K562 (cell line): ENCODE measurements at regions not wholly inside any gene's neighbourhood (a gene's known extent, or its start where the extent isn't known, plus 50 kb on each side); places are given as distances from the start of the nearest gene placed in this dataset.

ENCODE experiments used
- ATAC-seq: fragments of 200-7000 bp; cut with Tn5 transposase; 3 replicates; pipeline ENCODE4 v1.9.1; 2020; ENCODE audit warnings: moderate library complexity
- BruUV-seq: library from RNA; stranded (reverse); fragments of 400-500 nt; replicated peaks from 2 replicates; lab custom pipeline; 2021; lab: Mats Ljungman, UMichigan
- CTCF ChIA-PET: fragments of 300-600 bp; formaldehyde crosslinking; extraction: SDS; loops from one replicate; lab custom pipeline; 2021; ENCODE audit warnings: low intra/inter-chr PET ratio; lab: Yijun Ruan, JAX
- POLR2A ChIA-PET: fragments of 300-600, 350-650 bp; sonication (Branson Sonifier 250); formaldehyde crosslinking; extraction: SDS; loops from one replicate; lab custom pipeline; 2021; ENCODE audit warnings: antibody characterized with exemption, inconsistent platforms; lab: Yijun Ruan, JAX
- DNase-seq, 4 experiments: peaks; one replicate each; pipeline versions ENCODE4 v3.0.0 to v3.0.0-alpha.2; 2011 to 2018; ENCODE audit warnings: low spot score in 3 of 4, mixed read lengths in 3 of 4; ENCODE audit errors: extremely low read depth in 1 of 4
- FAIRE-seq: peaks from 2 replicates; lab custom pipeline; 2011; peaks lifted over from hg19 to GRCh38; lab: Jason Lieb, UNC
- H2AFZ ChIP-seq: 2 replicates; pipeline ENCODE4 v1.6.0; 2011; ENCODE audit warnings: low read depth, low read length, control low read depth, inconsistent platforms
- H3K27ac ChIP-seq: fragments of 200-600 bp; 3 replicates; pipeline ENCODE4 v1.8.0; 2011; ENCODE audit warnings: low read depth, mild to moderate bottlenecking, control low read depth, inconsistent platforms, low read length, moderate library complexity, mixed read lengths; ENCODE audit errors: extremely low read depth
- H3K27me3 ChIP-seq, 2 experiments: fragments of 300-600 bp in 1 of 2; 2 replicates in 1 of 2; 3 replicates in 1 of 2; pipeline versions ENCODE4 v1.6.0 to v1.8.0; 2011; ENCODE audit warnings: inconsistent platforms in 2 of 2, low read length in 2 of 2, mild to moderate bottlenecking in 1 of 2, mixed read lengths in 1 of 2, moderate library complexity in 1 of 2; ENCODE audit not compliant: control insufficient read depth in 2 of 2, insufficient read depth in 2 of 2
- H3K36me3 ChIP-seq: fragments of 300-600 bp; 3 replicates; pipeline ENCODE4 v1.8.0; 2011; ENCODE audit warnings: mild to moderate bottlenecking, low read length, inconsistent platforms; ENCODE audit not compliant: control insufficient read depth, insufficient read depth
- H3K4me1 ChIP-seq, 2 experiments: fragments of 200-600 bp in 1 of 2; replicated peaks in 1 of 2; 2 replicates in 1 of 2; 3 replicates in 1 of 2; pipeline versions ENCODE4 v1.5.1 to v1.8.0; 2011; ENCODE audit warnings: inconsistent platforms in 2 of 2, low read length in 2 of 2, mild to moderate bottlenecking in 1 of 2, mixed read lengths in 1 of 2, moderate library complexity in 1 of 2; ENCODE audit not compliant: control insufficient read depth in 2 of 2, insufficient read depth in 2 of 2
- H3K4me2 ChIP-seq: 2 replicates; pipeline ENCODE4 v1.6.1; 2011; ENCODE audit warnings: low read length, control low read depth, inconsistent platforms, mixed read lengths; ENCODE audit not compliant: insufficient read depth
- H3K4me3 ChIP-seq: fragments of 200-600 bp; sonication (generic), shearing (Covaris generic); 2 replicates; pipeline ENCODE4 v1.5.1; 2016; ENCODE audit warnings: control low read depth, inconsistent platforms
- H3K79me2 ChIP-seq: fragments of 200-600 bp; 3 replicates; pipeline ENCODE4 v1.8.0; 2011; ENCODE audit warnings: low read length, inconsistent platforms; ENCODE audit not compliant: control insufficient read depth, insufficient read depth
- H3K9ac ChIP-seq, 2 experiments: 2 replicates each; pipeline versions ENCODE4 v1.6.0 to v1.6.1; 2011; ENCODE audit warnings: low read depth in 2 of 2, low read length in 2 of 2, control low read depth in 1 of 2, inconsistent platforms in 1 of 2, mild to moderate bottlenecking in 1 of 2, mixed read lengths in 1 of 2; ENCODE audit not compliant: insufficient read depth in 1 of 2
- H3K9me1 ChIP-seq: one replicate; pipeline ENCODE4 v1.6.0; 2011; ENCODE audit warnings: inconsistent platforms, mild to moderate bottlenecking, low read length, moderate library complexity; ENCODE audit not compliant: control insufficient read depth, insufficient read depth
- H3K9me3 ChIP-seq: replicated peaks from 2 replicates; pipeline ENCODE4 v1.5.1; 2011; ENCODE audit warnings: low read depth, low read length, inconsistent platforms; ENCODE audit not compliant: control insufficient read depth, insufficient read depth
- H4K20me1 ChIP-seq: replicated peaks from 2 replicates; pipeline ENCODE4 v1.6.1; 2011; ENCODE audit warnings: low read length, inconsistent platforms, mixed read lengths; ENCODE audit not compliant: control insufficient read depth, insufficient read depth
- ARID3B ChIP-seq: fragments of 250-450 bp; sonication (Bioruptor Pico); IDR thresholded peaks from 2 replicates; pipeline ENCODE4 v1.4.0; 2020; ENCODE audit warnings: borderline replicate concordance
- CGGBP1 ChIP-seq: fragments of 250-450 bp; sonication (Bioruptor Pico); IDR thresholded peaks from 2 replicates; pipeline ENCODE4 v1.9.0; 2021; ENCODE audit warnings: mild to moderate bottlenecking
- COPS2 ChIP-seq: fragments of 450-650 bp; conservative IDR thresholded peaks from 2 replicates; pipeline ENCODE4 v1.6.1; 2016; ENCODE audit warnings: mild to moderate bottlenecking, moderate library complexity
- DPF2 ChIP-seq: fragments of 450-650 bp; IDR thresholded peaks from 2 replicates; pipeline ENCODE4 v1.6.1; 2016
- ETV6 ChIP-seq, 3 experiments: fragments of 150-350 bp in 1 of 3; sonication (generic) in 1 of 3; formaldehyde crosslinking in 1 of 3; IDR thresholded peaks; 2 replicates each; pipeline versions ENCODE4 v1.6.1 to v1.8.0; 2014 to 2022; ENCODE audit warnings: borderline replicate concordance in 2 of 3, low read depth in 2 of 3, antibody characterized with exemption in 1 of 3, low read length in 1 of 3, mild to moderate bottlenecking in 1 of 3, missing genetic modification reagents in 1 of 3
- FIP1L1 ChIP-seq: fragments of 200-400 bp; formaldehyde crosslinking; IDR thresholded peaks from 2 replicates; pipeline ENCODE4 v1.6.1; 2018; ENCODE audit warnings: mild to moderate bottlenecking, low read depth, low read length; ENCODE audit not compliant: poor library complexity, severe bottlenecking
- GATAD2B ChIP-seq: fragments of 450-650 bp; IDR thresholded peaks from 2 replicates; pipeline ENCODE4 v1.6.1; 2017; ENCODE audit warnings: mild to moderate bottlenecking, borderline replicate concordance
- HOMEZ ChIP-seq: fragments of 250-450 bp; sonication (Bioruptor Pico); IDR thresholded peaks from 2 replicates; pipeline ENCODE4 v1.4.0; 2020; ENCODE audit warnings: mild to moderate bottlenecking, moderate library complexity
- IRF2 ChIP-seq: sonication (generic); formaldehyde crosslinking; IDR thresholded peaks from 2 replicates; pipeline ENCODE4 v1.8.1; 2022; ENCODE audit warnings: mild to moderate bottlenecking, missing genetic modification reagents
- KDM5B ChIP-seq: fragments of 200-600 bp; sonication (generic); IDR thresholded peaks from 2 replicates; pipeline ENCODE4 v1.6.1; 2012; ENCODE audit warnings: low read depth, mild to moderate bottlenecking, moderate library complexity, low read length, control low read depth, inconsistent platforms; ENCODE audit not compliant: insufficient replicate concordance
- KLF10 ChIP-seq: fragments of 250-450 bp; sonication (Bioruptor Pico); IDR thresholded peaks from 2 replicates; pipeline ENCODE4 v1.6.1; 2021; ENCODE audit warnings: matching md5 sums
- NFYB ChIP-seq: IDR thresholded peaks from 2 replicates; pipeline ENCODE4 v1.6.1; 2011; ENCODE audit warnings: mild to moderate bottlenecking, moderate library complexity; ENCODE audit not compliant: insufficient read length; ENCODE audit errors: extremely low read depth
- POLR3A ChIP-seq: IDR thresholded peaks from 2 replicates; pipeline ENCODE4 v1.6.1; 2011; ENCODE audit warnings: borderline replicate concordance, mild to moderate bottlenecking, moderate library complexity; ENCODE audit not compliant: insufficient read length, insufficient read depth; ENCODE audit errors: extremely low read depth
- SAFB ChIP-seq: fragments of 200-400 bp; formaldehyde crosslinking; IDR thresholded peaks from 2 replicates; pipeline ENCODE4 v1.6.1; 2017; ENCODE audit warnings: low read depth, low read length, borderline replicate concordance
- YBX1 ChIP-seq: fragments of 450-650 bp; IDR thresholded peaks from 2 replicates; pipeline ENCODE4 v1.7.1; 2016; ENCODE audit warnings: mild to moderate bottlenecking
- ZBTB1 ChIP-seq: sonication (generic); formaldehyde crosslinking; IDR thresholded peaks from 2 replicates; pipeline ENCODE4 v1.8.1; 2023; ENCODE audit warnings: missing genetic modification reagents, low read depth, mild to moderate bottlenecking, borderline replicate concordance
- ZKSCAN3 ChIP-seq: fragments of 250-450 bp; sonication (Bioruptor Pico); IDR thresholded peaks from 2 replicates; pipeline ENCODE4 v1.4.0; 2020
- ZNF263 ChIP-seq: sonication (generic); formaldehyde crosslinking; IDR thresholded peaks from 2 replicates; pipeline ENCODE4 v1.8.0; 2022; ENCODE audit warnings: mild to moderate bottlenecking, missing genetic modification reagents, borderline replicate concordance
- ZNF3 ChIP-seq: fragments of 250-450 bp; sonication (Bioruptor Pico); IDR thresholded peaks from 2 replicates; pipeline ENCODE4 v1.5.0; 2021; ENCODE audit warnings: mild to moderate bottlenecking, moderate library complexity
- ZNF311 ChIP-seq: fragments of 250-450 bp; sonication (Bioruptor Pico); IDR thresholded peaks from 2 replicates; pipeline ENCODE4 v1.4.0; 2020; ENCODE audit warnings: mild to moderate bottlenecking, moderate library complexity
- WGBS: fragments of 100-300 bp; shearing (Covaris generic); methylation state at CpG from one replicate; pipeline ENCODE4 v1.1.6; 2016; ENCODE audit warnings: low coverage, mixed read lengths; ENCODE audit not compliant: insufficient coverage; ENCODE audit errors: missing lambda C conversion rate; 5-methylcytosine and 5-hydroxymethylcytosine counted together
- in situ Hi-C: fragments of 300-500 bp; cut with MboI; formaldehyde crosslinking; loops from 4 replicates; pipeline ENCODE4 v1.15.0; 2018; ENCODE audit warnings: inconsistent platforms, mixed read lengths
- intact Hi-C: fragments of 100-400 bp; cut with micrococcal nuclease; formaldehyde crosslinking; loops from 2 replicates; pipeline ENCODE4 v1.14.2; 2022

GRCh38 chr16:73875996-73876690 lies 420.5 kb upstream of the PSMD7 start:
- WGBS, result under 1% methylated on average over 7 of the region's 7 CpGs
- intact Hi-C loops, result loop anchor here (10.0 kb wide), 1 partner anchor 161 kb away; no protein-coding TSS in a partner anchor
- no peak for FAIRE-seq

More at GRCh38 chr16:73875996-73876690, 420.5 kb upstream of the PSMD7 start:
- H3K27ac ChIP-seq, result no peak overlapping the region
- no peak overlapping the region for H3K4me2 ChIP-seq
- no peaks in the 10 kb centered on the region for H3K79me2 ChIP-seq
- TF ChIP-seq GATAD2B (no peak), HOMEZ (no peak), ETV6 (IDR thresholded peaks at IDR 0.05; ENCODE audit: borderline replicate concordance in 1 of 2, low read depth in 2 of 2, low read length in 1 of 2) (no peak), ETV6 (CRISPR knock-in tag; IDR thresholded peaks at IDR 0.05; ENCODE audit: borderline replicate concordance) (no peak), NFYB (no peak), ZKSCAN3 (CRISPR knock-in tag) (no peak), ZNF263 (CRISPR knock-in tag) (no peak), YBX1 (no peak), FIP1L1 (no peak), ZNF311 (CRISPR knock-in tag) (no peak), COPS2 (no peak), SAFB (no peak), ARID3B (CRISPR knock-in tag) (no peak), CGGBP1 (CRISPR knock-in tag) (no peak), ZNF3 (CRISPR knock-in tag) (no peak), DPF2 (no peak), KDM5B (no peak), POLR3A (no peak), ZBTB1 (CRISPR knock-in tag) (no peak), KLF10 (CRISPR knock-in tag) (no peak), IRF2 (no peak)
- no peak for ATAC-seq
- DNase-seq, result no peak
- BruUV-seq, result no TSS peak
- no peak overlapping the region for H2AFZ ChIP-seq
- no peaks in the 10 kb centered on the region for H3K9me3 ChIP-seq
- H3K27me3 ChIP-seq, result no peaks in the 10 kb centered on the region
- POLR2A ChIA-PET, result no interaction called here
- in situ Hi-C loops, result no loop called here
- no peak overlapping the region for H3K9ac ChIP-seq
- H3K4me3 ChIP-seq, result no peak overlapping the region
- no peaks in the 10 kb centered on the region for H3K36me3 ChIP-seq
- no peaks in the 10 kb centered on the region; the same call in 1 of the 2 replicates for H4K20me1 ChIP-seq
- CTCF ChIA-PET, result no interaction called here
- no peaks in the 10 kb centered on the region for H3K4me1 ChIP-seq
- no peaks in the 10 kb centered on the region for H3K9me1 ChIP-seq
